Endothelial cell of umbilical vein (primary cell): ENCODE measurements at regions not wholly inside any gene's neighbourhood (a gene's known extent, or its start where the extent isn't known, plus 50 kb on each side); places are given as distances from the start of the nearest gene placed in this dataset.

ENCODE experiments used
- BruUV-seq: library from RNA; stranded (reverse); fragments of 400-500 nt; replicated peaks from 2 replicates; lab custom pipeline; 2021; lab: Mats Ljungman, UMichigan
- CTCF ChIA-PET: fragments of 300-600, 350-600 bp; sonication (Branson Sonifier 250); formaldehyde crosslinking; loops from one replicate; lab custom pipeline; 2021; ENCODE audit warnings: antibody characterized with exemption, inconsistent platforms; lab: Charles Lee
- POLR2A ChIA-PET: fragments of 300-600, 350-600 bp; sonication (Branson Sonifier 250); formaldehyde crosslinking; loops from one replicate; lab custom pipeline; 2021; ENCODE audit warnings: antibody characterized with exemption, inconsistent platforms; lab: Charles Lee
- DNase-seq: peaks from one replicate; pipeline ENCODE4 v3.0.0-alpha.2; 2011; ENCODE audit warnings: low read depth, low spot score
- FAIRE-seq: peaks from 2 replicates; lab custom pipeline; 2011; peaks lifted over from hg19 to GRCh38; lab: Jason Lieb, UNC
- H2AFZ ChIP-seq: 2 replicates; pipeline ENCODE4 v1.6.0; 2012; ENCODE audit warnings: low read depth, low read length, control low read depth, inconsistent platforms
- H3K27ac ChIP-seq: 2 replicates; pipeline ENCODE4 v1.5.1; 2011; ENCODE audit warnings: low read depth, mild to moderate bottlenecking, control low read depth, low read length, moderate library complexity; ENCODE audit not compliant: insufficient read depth
- H3K27me3 ChIP-seq, 2 experiments: 2 replicates each; pipeline versions ENCODE4 v1.6.0 to v1.6.1; 2011; ENCODE audit warnings: low read length in 2 of 2, mixed read lengths in 1 of 2; ENCODE audit not compliant: control insufficient read depth in 2 of 2, insufficient read depth in 2 of 2
- H3K36me3 ChIP-seq, 2 experiments: 2 replicates in 1 of 2; 3 replicates in 1 of 2; pipeline ENCODE4 v1.5.1; 2011; ENCODE audit warnings: low read length in 2 of 2, mild to moderate bottlenecking in 1 of 2, moderate library complexity in 1 of 2; ENCODE audit not compliant: control insufficient read depth in 2 of 2, insufficient read depth in 2 of 2; ENCODE audit errors: extremely low read depth in 1 of 2
- H3K4me1 ChIP-seq: 3 replicates; pipeline ENCODE4 v1.5.1; 2011; ENCODE audit warnings: mild to moderate bottlenecking, low read length; ENCODE audit not compliant: control insufficient read depth, insufficient read depth; ENCODE audit errors: extremely low read depth
- H3K4me2 ChIP-seq: 2 replicates; pipeline ENCODE4 v1.6.1; 2011; ENCODE audit warnings: low read length, control low read depth, mixed read lengths; ENCODE audit not compliant: insufficient read depth
- H3K4me3 ChIP-seq, 3 experiments: fragments of 200-600 bp in 1 of 3; sonication (generic), shearing (Covaris generic) in 1 of 3; replicated peaks in 1 of 3; 2 replicates each; pipeline ENCODE4 v1.5.1; 2011 to 2016; ENCODE audit warnings: control low read depth in 3 of 3, low read length in 3 of 3, mild to moderate bottlenecking in 2 of 3, inconsistent platforms in 1 of 3, low read depth in 1 of 3, moderate library complexity in 1 of 3; ENCODE audit not compliant: insufficient read depth in 1 of 3
- H3K79me2 ChIP-seq: 2 replicates; pipeline ENCODE4 v1.6.0; 2012; ENCODE audit warnings: low read length, inconsistent platforms; ENCODE audit not compliant: control insufficient read depth, insufficient read depth
- H3K9ac ChIP-seq: replicated peaks from 2 replicates; pipeline ENCODE3; 2011; ENCODE audit warnings: low read length, control low read depth; ENCODE audit not compliant: insufficient read depth; ENCODE audit errors: extremely low read depth
- H3K9me1 ChIP-seq: replicated peaks from 3 replicates; pipeline ENCODE4 v1.6.0; 2011; ENCODE audit warnings: mild to moderate bottlenecking, low read length; ENCODE audit not compliant: control insufficient read depth, insufficient read depth; ENCODE audit errors: extremely low read depth
- H3K9me3 ChIP-seq: replicated peaks from 2 replicates; pipeline ENCODE4 v1.5.1; 2012; ENCODE audit warnings: low read length, inconsistent platforms; ENCODE audit not compliant: control insufficient read depth, insufficient read depth
- H4K20me1 ChIP-seq: replicated peaks from 2 replicates; pipeline ENCODE3; 2011; ENCODE audit warnings: mild to moderate bottlenecking, low read length; ENCODE audit not compliant: control insufficient read depth, insufficient read depth; ENCODE audit errors: extremely low read depth
- EZH2 ChIP-seq: IDR thresholded peaks from 2 replicates; pipeline ENCODE4 v1.6.1; 2012; ENCODE audit warnings: borderline replicate concordance, low read depth, mild to moderate bottlenecking, moderate library complexity, low read length, inconsistent platforms; ENCODE audit not compliant: severe bottlenecking
- FOS ChIP-seq: IDR thresholded peaks from 2 replicates; pipeline ENCODE4 v1.6.1; 2011; ENCODE audit warnings: mild to moderate bottlenecking, low read length, moderate library complexity, borderline replicate concordance; ENCODE audit not compliant: insufficient read depth
- GATA2 ChIP-seq: IDR thresholded peaks from 2 replicates; pipeline ENCODE4 v1.7.0; 2011; ENCODE audit warnings: low read depth, mild to moderate bottlenecking, moderate library complexity, mixed read lengths, low read length; ENCODE audit not compliant: insufficient read length, insufficient read depth
- JUN ChIP-seq: IDR thresholded peaks from 2 replicates; pipeline ENCODE4 v1.6.1; 2011; ENCODE audit warnings: borderline replicate concordance, low read depth; ENCODE audit not compliant: insufficient read length, insufficient read depth
- MYC ChIP-seq: IDR thresholded peaks from one replicate; pipeline ENCODE4 v1.6.1; 2011; ENCODE audit warnings: mild to moderate bottlenecking, low read depth, low read length
- POLR2A ChIP-seq: IDR thresholded peaks from 2 replicates; pipeline ENCODE4 v1.6.1; 2012; ENCODE audit warnings: low read depth, mild to moderate bottlenecking, control low read depth, low read length
- POLR2AphosphoS5 ChIP-seq: IDR thresholded peaks from 2 replicates; pipeline ENCODE4 v1.6.1; 2012; ENCODE audit warnings: low read depth, mild to moderate bottlenecking, control low read depth, low read length, moderate library complexity; ENCODE audit not compliant: insufficient read depth
- dilution Hi-C: fragments of 300-500 bp; cut with MboI; formaldehyde crosslinking; loops from one replicate; pipeline ENCODE4 v1.15.0; 2019; ENCODE audit warnings: low sequenced_read_pairs; ENCODE audit not compliant: extremely low pct_ligation_motif_present
- intact Hi-C: fragments of 100-400 bp; cut with micrococcal nuclease; formaldehyde crosslinking; loops from one replicate; pipeline ENCODE4 v1.10.0; 2022
- TF ChIP-seq, protein P1 (sequence below): IDR thresholded peaks from 2 replicates; pipeline ENCODE4 v1.6.1; 2011; ENCODE audit not compliant: insufficient read depth, insufficient read length
- TF ChIP-seq, protein P2 (sequence below), 2 donors: IDR thresholded peaks; 1 replicate in 1 of 2; 2 replicates in 1 of 2; pipeline ENCODE4 v1.5.1; 2011; ENCODE audit warnings: low read length in 2 of 2, mild to moderate bottlenecking in 2 of 2, moderate library complexity in 2 of 2, control low read depth in 1 of 2, inconsistent platforms in 1 of 2, low read depth in 1 of 2; ENCODE audit not compliant: insufficient read depth in 1 of 2; ENCODE audit errors: extremely low read depth in 1 of 2

DNA sequence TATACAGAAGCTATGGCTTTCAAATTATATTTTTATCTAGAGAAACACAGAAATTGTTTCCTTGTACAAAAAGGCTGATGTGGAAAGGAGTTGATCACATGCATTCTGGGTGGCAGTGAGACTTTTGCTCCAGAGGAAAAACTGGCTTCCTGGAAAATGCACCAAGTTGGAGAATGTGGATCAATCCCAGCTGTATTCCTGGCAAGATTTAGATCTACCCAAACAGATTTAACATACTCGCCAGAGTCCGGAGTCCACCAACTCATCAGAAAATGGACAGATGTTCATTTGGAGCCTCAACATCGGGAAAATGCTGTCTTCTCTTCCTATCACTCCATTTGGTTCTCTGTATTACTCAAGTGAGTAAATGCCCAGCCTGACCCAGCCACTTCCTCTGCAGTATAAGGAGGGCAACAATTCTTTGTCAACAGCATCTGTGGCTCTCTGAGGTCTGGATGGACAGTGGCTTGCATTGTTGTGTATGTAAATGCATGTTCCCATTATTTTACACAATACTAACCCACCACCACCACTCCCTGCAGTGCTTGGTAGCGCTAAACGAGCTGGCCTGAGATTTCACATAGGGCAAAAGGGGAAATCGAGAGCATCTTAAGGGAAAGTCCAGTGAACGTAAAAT, 226.2 kb upstream of the IRF2BP2 start:
- Histone ChIP-seq H3K27ac (no peak overlapping the region), H2AFZ (no peak overlapping the region), H3K9ac (no peak overlapping the region), H3K4me2 (no peak overlapping the region), H3K27me3 (no peaks in the 10 kb centered on the region), H3K36me3 (no peaks in the 10 kb centered on the region), H3K4me3 (no peak overlapping the region), H3K9me1 (no peaks in the 10 kb centered on the region), H3K79me2 (no peaks in the 10 kb centered on the region), H3K9me3 (no peaks in the 10 kb centered on the region), H4K20me1 (no peaks in the 10 kb centered on the region), H3K4me1 (no peaks in the 10 kb centered on the region)
- POLR2A ChIA-PET, result no interaction called here
- no peak for FAIRE-seq
- dilution Hi-C loops, result loop anchor here (25.0 kb wide), 1 partner anchor 99 kb away; no protein-coding TSS in a partner anchor
- TF ChIP-seq JUN, result no peak
- no peak for TF ChIP-seq EZH2
- TF ChIP-seq MYC, result no peak
- TF ChIP-seq, protein P1, sequence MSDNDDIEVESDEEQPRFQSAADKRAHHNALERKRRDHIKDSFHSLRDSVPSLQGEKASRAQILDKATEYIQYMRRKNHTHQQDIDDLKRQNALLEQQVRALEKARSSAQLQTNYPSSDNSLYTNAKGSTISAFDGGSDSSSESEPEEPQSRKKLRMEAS, result no peak
- TF ChIP-seq POLR2A, result no peak
- TF ChIP-seq, protein P2, sequence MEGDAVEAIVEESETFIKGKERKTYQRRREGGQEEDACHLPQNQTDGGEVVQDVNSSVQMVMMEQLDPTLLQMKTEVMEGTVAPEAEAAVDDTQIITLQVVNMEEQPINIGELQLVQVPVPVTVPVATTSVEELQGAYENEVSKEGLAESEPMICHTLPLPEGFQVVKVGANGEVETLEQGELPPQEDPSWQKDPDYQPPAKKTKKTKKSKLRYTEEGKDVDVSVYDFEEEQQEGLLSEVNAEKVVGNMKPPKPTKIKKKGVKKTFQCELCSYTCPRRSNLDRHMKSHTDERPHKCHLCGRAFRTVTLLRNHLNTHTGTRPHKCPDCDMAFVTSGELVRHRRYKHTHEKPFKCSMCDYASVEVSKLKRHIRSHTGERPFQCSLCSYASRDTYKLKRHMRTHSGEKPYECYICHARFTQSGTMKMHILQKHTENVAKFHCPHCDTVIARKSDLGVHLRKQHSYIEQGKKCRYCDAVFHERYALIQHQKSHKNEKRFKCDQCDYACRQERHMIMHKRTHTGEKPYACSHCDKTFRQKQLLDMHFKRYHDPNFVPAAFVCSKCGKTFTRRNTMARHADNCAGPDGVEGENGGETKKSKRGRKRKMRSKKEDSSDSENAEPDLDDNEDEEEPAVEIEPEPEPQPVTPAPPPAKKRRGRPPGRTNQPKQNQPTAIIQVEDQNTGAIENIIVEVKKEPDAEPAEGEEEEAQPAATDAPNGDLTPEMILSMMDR (IDR thresholded peaks at IDR 0.05; ENCODE audit: extremely low read depth in 1 of 2, insufficient read depth in 1 of 2, low read depth in 1 of 2, low read length in 2 of 2), result no peak
- no peak for TF ChIP-seq FOS
- no peak for TF ChIP-seq GATA2
- TF ChIP-seq POLR2AphosphoS5, result no peak
- intact Hi-C loops, result no loop called here
- DNase-seq, result peak; percentile 37
- CTCF ChIA-PET, result interaction anchor here (1.0 to 1.7 kb wide), 2 partner anchors 9 to 247 kb away, joined by 3 to 4 read pairs; no protein-coding TSS in a partner anchor
- BruUV-seq, result no TSS peak
